GM23338 (cell line): ENCODE measurements at regions not wholly inside any gene's neighbourhood (a gene's known extent, or its start where the extent isn't known, plus 50 kb on each side); places are given as distances from the start of the nearest gene placed in this dataset.

Experiments used
- ATAC-seq: fragments of 200-7000 bp; cut with Tn5 transposase; 3 replicates; pipeline ENCODE4 v1.9.1; 2020
- DNase-seq: peaks from one replicate; pipeline ENCODE4 v3.0.0-alpha.2; 2015; ENCODE audit warnings: low spot score
- H2AFZ ChIP-seq: fragments of 200-600 bp; sonication (generic); 2 replicates; pipeline ENCODE4 v1.8.0; 2016; ENCODE audit warnings: antibody characterized with exemption, mild to moderate bottlenecking, moderate library complexity
- H3F3A ChIP-seq: fragments of 200-600 bp; sonication (generic); replicated peaks from 2 replicates; pipeline ENCODE4 v1.8.0; 2017; ENCODE audit warnings: antibody characterized with exemption, mixed run types, low read depth
- H3K27ac ChIP-seq: fragments of 200-600 bp; sonication (generic); 2 replicates; pipeline ENCODE4 v1.6.1; 2016; ENCODE audit warnings: low read depth
- H3K27me3 ChIP-seq: fragments of 200-600 bp; sonication (generic); 2 replicates; pipeline ENCODE4 v1.8.0; 2016; ENCODE audit warnings: mild to moderate bottlenecking, mixed run types, moderate library complexity; ENCODE audit not compliant: insufficient read depth
- H3K36me3 ChIP-seq: fragments of 200-600 bp; sonication (generic); 2 replicates; pipeline ENCODE4 v1.8.0; 2016; ENCODE audit warnings: mild to moderate bottlenecking; ENCODE audit not compliant: insufficient read depth
- H3K4me1 ChIP-seq: fragments of 200-600 bp; sonication (generic); 2 replicates; pipeline ENCODE4 v1.8.0; 2016; ENCODE audit warnings: mild to moderate bottlenecking, moderate library complexity; ENCODE audit not compliant: insufficient read depth
- H3K4me2 ChIP-seq: fragments of 200-600 bp; sonication (generic); 2 replicates; pipeline ENCODE4 v1.7.1; 2017; ENCODE audit warnings: mixed run types
- H3K4me3 ChIP-seq: fragments of 200-600 bp; sonication (generic); 2 replicates; pipeline ENCODE4 v1.6.1; 2016; ENCODE audit warnings: mixed run types
- H3K79me2 ChIP-seq: fragments of 200-600 bp; sonication (generic); replicated peaks from 2 replicates; pipeline ENCODE4 v1.8.0; 2017; ENCODE audit warnings: mild to moderate bottlenecking; ENCODE audit not compliant: insufficient read depth
- H3K9me2 ChIP-seq: fragments of 200-600 bp; sonication (generic); 2 replicates; pipeline ENCODE4 v1.8.0; 2017; ENCODE audit not compliant: insufficient read depth
- H4K20me1 ChIP-seq: fragments of 200-600 bp; sonication (generic); replicated peaks from 2 replicates; pipeline ENCODE4 v1.8.0; 2017; ENCODE audit warnings: mild to moderate bottlenecking; ENCODE audit not compliant: insufficient read depth
- H3K27ac Mint-ChIP-seq: 2 replicates; pipeline ENCODE4 v1.8.0; 2020; ENCODE audit warnings: inconsistent platforms, mild to moderate bottlenecking, moderate library complexity, mixed read lengths
- H3K27me3 Mint-ChIP-seq: 3 replicates; pipeline ENCODE4 v1.8.0; 2022; ENCODE audit warnings: low read depth, mild to moderate bottlenecking, moderate library complexity, mixed read lengths, inconsistent platforms; ENCODE audit not compliant: insufficient read depth, poor library complexity
- H3K36me3 Mint-ChIP-seq: 3 replicates; pipeline ENCODE4 v1.8.0; 2021; ENCODE audit warnings: low read depth, mild to moderate bottlenecking, inconsistent platforms, moderate library complexity, mixed read lengths
- H3K4me1 Mint-ChIP-seq: 3 replicates; pipeline ENCODE4 v1.8.0; 2020; ENCODE audit warnings: mild to moderate bottlenecking, inconsistent platforms, mixed read lengths
- H3K4me3 Mint-ChIP-seq: 3 replicates; pipeline ENCODE4 v1.8.0; 2021; ENCODE audit warnings: moderate library complexity, mild to moderate bottlenecking, inconsistent platforms, mixed read lengths
- H3K9me3 Mint-ChIP-seq: 3 replicates; pipeline ENCODE4 v1.8.0; 2020; ENCODE audit warnings: moderate library complexity, mild to moderate bottlenecking, inconsistent platforms, mixed read lengths
- EZH2 ChIP-seq: fragments of 200-600 bp; sonication (generic); IDR thresholded peaks from one replicate; pipeline ENCODE4 v1.8.0; 2017; ENCODE audit warnings: antibody characterized with exemption, mild to moderate bottlenecking, low read depth; ENCODE audit not compliant: unreplicated experiment
- EZH2phosphoT487 ChIP-seq: fragments of 200-600 bp; sonication (generic); IDR thresholded peaks from one replicate; pipeline ENCODE4 v1.8.1; 2018; ENCODE audit warnings: antibody characterized with exemption; ENCODE audit not compliant: unreplicated experiment
- NANOG ChIP-seq: IDR thresholded peaks from 2 replicates; pipeline ENCODE4 v1.6.1; 2016; ENCODE audit warnings: antibody characterized with exemption, borderline replicate concordance
- POLR2AphosphoS5 ChIP-seq: IDR thresholded peaks from 2 replicates; pipeline ENCODE4 v1.6.1; 2016; ENCODE audit warnings: antibody characterized with exemption, low read depth
- ZNF114 ChIP-seq: fragments of 250-450 bp; sonication (Bioruptor Pico); IDR thresholded peaks from 2 replicates; pipeline ENCODE4 v1.5.0; 2020; ENCODE audit warnings: mild to moderate bottlenecking, moderate library complexity
- TF ChIP-seq, protein P1 (sequence below): fragments of 250-450 bp; sonication (Bioruptor Pico); IDR thresholded peaks from 2 replicates; pipeline ENCODE4 v1.5.0; 2020; ENCODE audit warnings: mild to moderate bottlenecking, moderate library complexity
- TF ChIP-seq, protein P2 (sequence below): IDR thresholded peaks from one replicate; pipeline ENCODE4 v1.6.1; 2018; ENCODE audit warnings: antibody characterized with exemption; ENCODE audit not compliant: unreplicated experiment

DNA sequence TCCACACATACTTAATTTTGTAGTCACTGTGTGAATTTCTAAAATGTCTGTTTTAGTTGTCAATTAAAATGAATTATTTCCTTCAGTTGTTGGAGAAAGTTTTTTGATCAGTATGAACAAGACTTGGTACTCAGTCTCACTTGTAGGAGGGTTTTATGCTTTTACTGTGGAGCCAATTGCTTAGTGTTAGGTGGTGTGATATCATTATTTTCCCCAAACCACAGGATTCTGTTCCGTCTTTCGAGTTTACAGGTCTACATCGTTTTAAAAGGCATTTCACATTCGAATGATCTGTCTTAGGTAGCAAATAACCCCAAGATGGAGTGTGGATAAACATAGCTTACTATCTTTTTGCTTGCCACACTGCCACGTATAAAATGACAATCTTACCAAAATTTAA is 803.1 kb downstream of the SATB2 start (continued):
- TF ChIP-seq, protein P1, sequence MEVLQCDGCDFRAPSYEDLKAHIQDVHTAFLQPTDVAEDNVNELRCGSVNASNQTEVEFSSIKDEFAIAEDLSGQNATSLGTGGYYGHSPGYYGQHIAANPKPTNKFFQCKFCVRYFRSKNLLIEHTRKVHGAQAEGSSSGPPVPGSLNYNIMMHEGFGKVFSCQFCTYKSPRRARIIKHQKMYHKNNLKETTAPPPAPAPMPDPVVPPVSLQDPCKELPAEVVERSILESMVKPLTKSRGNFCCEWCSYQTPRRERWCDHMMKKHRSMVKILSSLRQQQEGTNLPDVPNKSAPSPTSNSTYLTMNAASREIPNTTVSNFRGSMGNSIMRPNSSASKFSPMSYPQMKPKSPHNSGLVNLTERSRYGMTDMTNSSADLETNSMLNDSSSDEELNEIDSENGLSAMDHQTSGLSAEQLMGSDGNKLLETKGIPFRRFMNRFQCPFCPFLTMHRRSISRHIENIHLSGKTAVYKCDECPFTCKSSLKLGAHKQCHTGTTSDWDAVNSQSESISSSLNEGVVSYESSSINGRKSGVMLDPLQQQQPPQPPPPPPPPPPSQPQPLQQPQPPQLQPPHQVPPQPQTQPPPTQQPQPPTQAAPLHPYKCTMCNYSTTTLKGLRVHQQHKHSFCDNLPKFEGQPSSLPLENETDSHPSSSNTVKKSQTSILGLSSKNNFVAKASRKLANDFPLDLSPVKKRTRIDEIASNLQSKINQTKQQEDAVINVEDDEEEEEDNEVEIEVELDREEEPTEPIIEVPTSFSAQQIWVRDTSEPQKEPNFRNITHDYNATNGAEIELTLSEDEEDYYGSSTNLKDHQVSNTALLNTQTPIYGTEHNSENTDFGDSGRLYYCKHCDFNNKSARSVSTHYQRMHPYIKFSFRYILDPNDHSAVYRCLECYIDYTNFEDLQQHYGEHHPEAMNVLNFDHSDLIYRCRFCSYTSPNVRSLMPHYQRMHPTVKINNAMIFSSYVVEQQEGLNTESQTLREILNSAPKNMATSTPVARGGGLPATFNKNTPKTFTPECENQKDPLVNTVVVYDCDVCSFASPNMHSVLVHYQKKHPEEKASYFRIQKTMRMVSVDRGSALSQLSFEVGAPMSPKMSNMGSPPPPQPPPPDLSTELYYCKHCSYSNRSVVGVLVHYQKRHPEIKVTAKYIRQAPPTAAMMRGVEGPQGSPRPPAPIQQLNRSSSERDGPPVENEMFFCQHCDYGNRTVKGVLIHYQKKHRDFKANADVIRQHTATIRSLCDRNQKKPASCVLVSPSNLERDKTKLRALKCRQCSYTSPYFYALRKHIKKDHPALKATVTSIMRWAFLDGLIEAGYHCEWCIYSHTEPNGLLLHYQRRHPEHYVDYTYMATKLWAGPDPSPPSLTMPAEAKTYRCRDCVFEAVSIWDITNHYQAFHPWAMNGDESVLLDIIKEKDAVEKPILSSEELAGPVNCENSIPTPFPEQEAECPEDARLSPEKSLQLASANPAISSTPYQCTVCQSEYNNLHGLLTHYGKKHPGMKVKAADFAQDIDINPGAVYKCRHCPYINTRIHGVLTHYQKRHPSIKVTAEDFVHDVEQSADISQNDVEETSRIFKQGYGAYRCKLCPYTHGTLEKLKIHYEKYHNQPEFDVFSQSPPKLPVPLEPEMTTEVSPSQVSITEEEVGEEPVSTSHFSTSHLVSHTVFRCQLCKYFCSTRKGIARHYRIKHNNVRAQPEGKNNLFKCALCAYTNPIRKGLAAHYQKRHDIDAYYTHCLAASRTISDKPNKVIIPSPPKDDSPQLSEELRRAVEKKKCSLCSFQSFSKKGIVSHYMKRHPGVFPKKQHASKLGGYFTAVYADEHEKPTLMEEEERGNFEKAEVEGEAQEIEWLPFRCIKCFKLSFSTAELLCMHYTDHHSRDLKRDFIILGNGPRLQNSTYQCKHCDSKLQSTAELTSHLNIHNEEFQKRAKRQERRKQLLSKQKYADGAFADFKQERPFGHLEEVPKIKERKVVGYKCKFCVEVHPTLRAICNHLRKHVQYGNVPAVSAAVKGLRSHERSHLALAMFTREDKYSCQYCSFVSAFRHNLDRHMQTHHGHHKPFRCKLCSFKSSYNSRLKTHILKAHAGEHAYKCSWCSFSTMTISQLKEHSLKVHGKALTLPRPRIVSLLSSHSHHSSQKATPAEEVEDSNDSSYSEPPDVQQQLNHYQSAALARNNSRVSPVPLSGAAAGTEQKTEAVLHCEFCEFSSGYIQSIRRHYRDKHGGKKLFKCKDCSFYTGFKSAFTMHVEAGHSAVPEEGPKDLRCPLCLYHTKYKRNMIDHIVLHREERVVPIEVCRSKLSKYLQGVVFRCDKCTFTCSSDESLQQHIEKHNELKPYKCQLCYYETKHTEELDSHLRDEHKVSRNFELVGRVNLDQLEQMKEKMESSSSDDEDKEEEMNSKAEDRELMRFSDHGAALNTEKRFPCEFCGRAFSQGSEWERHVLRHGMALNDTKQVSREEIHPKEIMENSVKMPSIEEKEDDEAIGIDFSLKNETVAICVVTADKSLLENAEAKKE (CRISPR knock-in tag): no peak
- TF ChIP-seq, protein P2, sequence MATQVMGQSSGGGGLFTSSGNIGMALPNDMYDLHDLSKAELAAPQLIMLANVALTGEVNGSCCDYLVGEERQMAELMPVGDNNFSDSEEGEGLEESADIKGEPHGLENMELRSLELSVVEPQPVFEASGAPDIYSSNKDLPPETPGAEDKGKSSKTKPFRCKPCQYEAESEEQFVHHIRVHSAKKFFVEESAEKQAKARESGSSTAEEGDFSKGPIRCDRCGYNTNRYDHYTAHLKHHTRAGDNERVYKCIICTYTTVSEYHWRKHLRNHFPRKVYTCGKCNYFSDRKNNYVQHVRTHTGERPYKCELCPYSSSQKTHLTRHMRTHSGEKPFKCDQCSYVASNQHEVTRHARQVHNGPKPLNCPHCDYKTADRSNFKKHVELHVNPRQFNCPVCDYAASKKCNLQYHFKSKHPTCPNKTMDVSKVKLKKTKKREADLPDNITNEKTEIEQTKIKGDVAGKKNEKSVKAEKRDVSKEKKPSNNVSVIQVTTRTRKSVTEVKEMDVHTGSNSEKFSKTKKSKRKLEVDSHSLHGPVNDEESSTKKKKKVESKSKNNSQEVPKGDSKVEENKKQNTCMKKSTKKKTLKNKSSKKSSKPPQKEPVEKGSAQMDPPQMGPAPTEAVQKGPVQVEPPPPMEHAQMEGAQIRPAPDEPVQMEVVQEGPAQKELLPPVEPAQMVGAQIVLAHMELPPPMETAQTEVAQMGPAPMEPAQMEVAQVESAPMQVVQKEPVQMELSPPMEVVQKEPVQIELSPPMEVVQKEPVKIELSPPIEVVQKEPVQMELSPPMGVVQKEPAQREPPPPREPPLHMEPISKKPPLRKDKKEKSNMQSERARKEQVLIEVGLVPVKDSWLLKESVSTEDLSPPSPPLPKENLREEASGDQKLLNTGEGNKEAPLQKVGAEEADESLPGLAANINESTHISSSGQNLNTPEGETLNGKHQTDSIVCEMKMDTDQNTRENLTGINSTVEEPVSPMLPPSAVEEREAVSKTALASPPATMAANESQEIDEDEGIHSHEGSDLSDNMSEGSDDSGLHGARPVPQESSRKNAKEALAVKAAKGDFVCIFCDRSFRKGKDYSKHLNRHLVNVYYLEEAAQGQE: no peak
- no peak for TF ChIP-seq EZH2phosphoT487
- TF ChIP-seq ZNF114 (CRISPR knock-in tag): no peak

DNA sequence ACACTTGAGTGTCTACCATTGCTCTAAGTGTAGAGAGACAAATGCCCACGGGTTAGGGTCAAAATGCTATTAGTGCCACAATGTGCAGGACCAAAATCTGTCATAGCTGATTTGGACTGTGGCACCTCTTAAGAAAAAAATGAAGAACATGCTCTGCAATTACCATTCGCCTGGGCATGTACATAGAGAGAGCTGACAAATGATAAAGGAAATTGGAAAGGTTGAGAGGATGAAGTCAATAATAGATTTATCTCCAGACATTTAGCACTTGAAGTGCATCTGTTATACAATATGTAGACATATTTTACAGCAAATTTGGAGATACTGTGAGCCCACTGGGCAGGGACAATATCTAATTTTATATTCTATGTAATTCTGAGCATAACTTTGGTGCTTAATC is 804.4 kb downstream of the SATB2 start:
- no peak overlapping the region for H2AFZ ChIP-seq
- Mint-ChIP-seq H3K9me3 (no peaks in the 10 kb centered on the region), H3K4me1 (no peaks in the 10 kb centered on the region)
- TF ChIP-seq EZH2 (no peak), NANOG (no peak), POLR2AphosphoS5 (no peak)
- TF ChIP-seq, protein P1 (CRISPR knock-in tag): no peak

More for the DNA sequence above, 804.4 kb downstream of the SATB2 start:
- ATAC-seq (no peak), DNase-seq (no peak)
- Histone ChIP-seq H4K20me1 (no peaks in the 10 kb centered on the region), H3K9me2 (no peaks in the 10 kb centered on the region), H3K79me2 (no peaks in the 10 kb centered on the region), H3K4me1 (no peaks in the 10 kb centered on the region), H3F3A (no peaks in the 10 kb centered on the region), H3K36me3 (no peaks in the 10 kb centered on the region), H3K27ac (no peak overlapping the region), H3K4me3 (no peak overlapping the region), H3K27me3 (no peaks in the 10 kb centered on the region), H3K4me2 (no peak overlapping the region)
- H3K27me3 Mint-ChIP-seq: no peaks in the 10 kb centered on the region
- H3K36me3 Mint-ChIP-seq: no peaks in the 10 kb centered on the region
- H3K4me3 Mint-ChIP-seq: no peak overlapping the region
- H3K27ac Mint-ChIP-seq: no peak overlapping the region
